Activated T-cell treated with anti-CD3 and anti-CD28 coated beads, Interleukin-2, amount 50 U/mL, for 24 hours (primary cell): ENCODE measurements at regions not wholly inside any gene's neighbourhood (a gene's known extent, or its start where the extent isn't known, plus 50 kb on each side); places are given as distances from the start of the nearest gene placed in this dataset.
"Not testable (repeated sequence)": the region's sequence is repeated elsewhere in the genome, so short reads cannot be mapped to it uniquely, and the experiment has no call there.

Source experiments
- DNase-seq: peaks from one replicate; pipeline ENCODE4 v3.0.0-alpha.2; 2020
- H3K27ac Mint-ChIP-seq: 2 replicates; pipeline ENCODE4 v1.8.0; 2020; ENCODE audit warnings: mild to moderate bottlenecking, mixed read lengths
- H3K27me3 Mint-ChIP-seq: 2 replicates; pipeline ENCODE4 v1.8.0; 2020; ENCODE audit warnings: mixed read lengths
- H3K36me3 Mint-ChIP-seq: 2 replicates; pipeline ENCODE4 v1.8.0; 2020; ENCODE audit warnings: low read depth, mixed read lengths
- H3K4me1 Mint-ChIP-seq: 2 replicates; pipeline ENCODE4 v1.8.0; 2020; ENCODE audit warnings: low read depth, mixed read lengths
- H3K4me3 Mint-ChIP-seq: 2 replicates; pipeline ENCODE4 v1.8.0; 2020; ENCODE audit warnings: mild to moderate bottlenecking, moderate library complexity, mixed read lengths
- H3K9me3 Mint-ChIP-seq: 2 replicates; pipeline ENCODE4 v1.8.0; 2020; ENCODE audit warnings: mixed read lengths

DNA sequence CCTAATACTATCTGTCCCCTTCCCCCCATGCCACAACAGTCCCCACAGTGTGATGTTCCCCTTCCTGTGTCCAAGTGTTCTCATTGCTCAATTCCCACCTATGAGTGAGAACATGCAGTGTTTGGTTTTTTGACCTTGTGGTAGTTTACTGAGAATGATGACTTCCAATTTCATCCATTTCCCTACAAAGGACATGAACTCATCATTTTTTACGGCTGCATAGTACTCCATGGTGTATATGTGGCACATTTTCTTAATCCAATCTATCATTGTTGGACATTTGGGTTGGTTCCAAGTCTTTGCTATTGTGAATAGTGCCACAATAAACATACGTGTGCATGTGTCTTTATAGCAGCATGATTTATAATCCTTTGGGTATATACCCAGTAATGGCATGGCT, 56.9 kb upstream of the SPIN3 start:
- H3K27ac Mint-ChIP-seq, DNase-seq, H3K4me3 Mint-ChIP-seq, H3K4me1 Mint-ChIP-seq, H3K36me3 Mint-ChIP-seq: not testable (repeated sequence)
- Mint-ChIP-seq H3K27me3 (peaks cover 52% of the 10 kb centered on the region), H3K9me3 (peaks cover 11% of the 10 kb centered on the region)
